Progenitor cell of endocrine pancreas (in vitro differentiated cells): ENCODE measurements at regions not wholly inside any gene's neighbourhood (a gene's known extent, or its start where the extent isn't known, plus 50 kb on each side); places are given as distances from the start of the nearest gene placed in this dataset.

ENCODE experiments used
- DNase-seq: peaks from one replicate; pipeline ENCODE4 v3.0.0; 2021; ENCODE audit warnings: low spot score; ENCODE audit not compliant: unreplicated experiment
- H3K27ac Mint-ChIP-seq: 2 replicates; pipeline ENCODE4 v1.8.0; 2021; ENCODE audit warnings: mild to moderate bottlenecking, moderate library complexity, mixed read lengths
- H3K27me3 Mint-ChIP-seq: 2 replicates; pipeline ENCODE4 v1.8.0; 2021; ENCODE audit warnings: mixed read lengths
- H3K36me3 Mint-ChIP-seq: 2 replicates; pipeline ENCODE4 v1.8.0; 2022; ENCODE audit warnings: mixed read lengths; ENCODE audit not compliant: insufficient read depth
- H3K4me1 Mint-ChIP-seq: 2 replicates; pipeline ENCODE4 v1.8.0; 2021; ENCODE audit warnings: low read depth, mixed read lengths
- H3K4me3 Mint-ChIP-seq: 2 replicates; pipeline ENCODE4 v1.8.0; 2021; ENCODE audit warnings: low read depth, mild to moderate bottlenecking, moderate library complexity, mixed read lengths
- H3K9me3 Mint-ChIP-seq: 2 replicates; pipeline ENCODE4 v1.8.0; 2021; ENCODE audit warnings: low read depth, mixed read lengths
- CTCF ChIP-seq: fragments of 200-600 bp; sonication (generic); IDR thresholded peaks from one replicate; pipeline ENCODE4 v1.5.0; 2021; ENCODE audit warnings: antibody characterized with exemption, mild to moderate bottlenecking; ENCODE audit not compliant: unreplicated experiment

GRCh38 chr5:117691081-117691870, 1116.7 kb upstream of the SEMA6A start:
- Mint-ChIP-seq H3K4me3 (no peak overlapping the region), H3K27me3 (no peaks in the 10 kb centered on the region), H3K36me3 (no peaks in the 10 kb centered on the region), H3K27ac (no peak overlapping the region), H3K9me3 (no peaks in the 10 kb centered on the region), H3K4me1 (no peaks in the 10 kb centered on the region)
- DNase-seq: no peak
- no peak for TF ChIP-seq CTCF

- DNase-seq: no peak
- no peak overlapping the region for H3K4me3 Mint-ChIP-seq
- no peaks in the 10 kb centered on the region for H3K4me1 Mint-ChIP-seq
- no peaks in the 10 kb centered on the region for H3K9me3 Mint-ChIP-seq
- H3K27ac Mint-ChIP-seq: no peak overlapping the region
- no peaks in the 10 kb centered on the region for H3K36me3 Mint-ChIP-seq
- TF ChIP-seq CTCF: no peak
- H3K27me3 Mint-ChIP-seq: no peaks in the 10 kb centered on the region
Observed at GRCh38 chr5:117690612-117691011, 1116.0 kb upstream of the SEMA6A start.

GRCh38 chr5:117686926-117687325, 1112.3 kb upstream of the SEMA6A start:
- H3K27ac Mint-ChIP-seq: no peak overlapping the region
- H3K36me3 Mint-ChIP-seq: no peaks in the 10 kb centered on the region
- DNase-seq: no peak
- H3K27me3 Mint-ChIP-seq: no peaks in the 10 kb centered on the region
- H3K9me3 Mint-ChIP-seq: no peaks in the 10 kb centered on the region
- no peak overlapping the region for H3K4me3 Mint-ChIP-seq
- no peak for TF ChIP-seq CTCF
- H3K4me1 Mint-ChIP-seq: no peaks in the 10 kb centered on the region

GRCh38 chr5:117682416-117682815, 1107.8 kb upstream of the SEMA6A start:
- Mint-ChIP-seq H3K9me3 (no peaks in the 10 kb centered on the region), H3K4me3 (no peak overlapping the region), H3K27ac (no peak overlapping the region), H3K27me3 (no peaks in the 10 kb centered on the region), H3K4me1 (no peaks in the 10 kb centered on the region), H3K36me3 (no peaks in the 10 kb centered on the region)
- no peak for TF ChIP-seq CTCF
- DNase-seq: no peak

GRCh38 chr5:117681431-117682254, 1107.0 kb upstream of the SEMA6A start:
- Mint-ChIP-seq H3K4me1 (no peaks in the 10 kb centered on the region), H3K36me3 (no peaks in the 10 kb centered on the region), H3K27me3 (no peaks in the 10 kb centered on the region), H3K4me3 (no peak overlapping the region), H3K9me3 (no peaks in the 10 kb centered on the region), H3K27ac (no peak overlapping the region)
- no peak for TF ChIP-seq CTCF
- DNase-seq: no peak
